Ishikawa (cell line): ENCODE measurements at regions not wholly inside any gene's neighbourhood (a gene's known extent, or its start where the extent isn't known, plus 50 kb on each side); places are given as distances from the start of the nearest gene placed in this dataset.

Experiments
- CEBPB ChIP-seq: IDR thresholded peaks from 2 replicates; pipeline ENCODE4 v1.6.1; 2012
- CREB1 ChIP-seq: IDR thresholded peaks from 2 replicates; pipeline ENCODE4 v1.6.1; 2012; ENCODE audit warnings: low read depth
- EGR1 ChIP-seq: IDR thresholded peaks from 2 replicates; pipeline ENCODE4 v1.6.1; 2012
- EP300 ChIP-seq: IDR thresholded peaks from 2 replicates; pipeline ENCODE4 v1.6.1; 2012; ENCODE audit warnings: borderline replicate concordance
- FOXM1 ChIP-seq: IDR thresholded peaks from 2 replicates; pipeline ENCODE4 v1.6.1; 2012; ENCODE audit warnings: low read depth, borderline replicate concordance
- MAX ChIP-seq: IDR thresholded peaks from 2 replicates; pipeline ENCODE4 v1.6.1; 2012
- NFIC ChIP-seq: IDR thresholded peaks from 2 replicates; pipeline ENCODE4 v1.6.1; 2012
- RAD21 ChIP-seq: IDR thresholded peaks from 2 replicates; pipeline ENCODE4 v1.6.1; 2012; ENCODE audit warnings: low read depth
- TAF1 ChIP-seq: IDR thresholded peaks from 2 replicates; pipeline ENCODE4 v1.6.1; 2012; ENCODE audit warnings: low read depth, mild to moderate bottlenecking
- TCF12 ChIP-seq: IDR thresholded peaks from 2 replicates; pipeline ENCODE4 v1.6.1; 2012; ENCODE audit warnings: low read depth
- TEAD4 ChIP-seq: IDR thresholded peaks from 2 replicates; pipeline ENCODE4 v1.6.1; 2012
- USF1 ChIP-seq: IDR thresholded peaks from 2 replicates; pipeline ENCODE4 v1.6.1; 2012
- YY1 ChIP-seq: IDR thresholded peaks from 2 replicates; pipeline ENCODE4 v1.6.1; 2012; ENCODE audit warnings: low read depth
- ZBTB7A ChIP-seq: IDR thresholded peaks from 2 replicates; pipeline ENCODE4 v1.6.1; 2012; ENCODE audit warnings: low read depth
- TF ChIP-seq, protein P1 (sequence below): IDR thresholded peaks from 2 replicates; pipeline ENCODE4 v1.6.1; 2012; ENCODE audit warnings: low read depth, mild to moderate bottlenecking

DNA sequence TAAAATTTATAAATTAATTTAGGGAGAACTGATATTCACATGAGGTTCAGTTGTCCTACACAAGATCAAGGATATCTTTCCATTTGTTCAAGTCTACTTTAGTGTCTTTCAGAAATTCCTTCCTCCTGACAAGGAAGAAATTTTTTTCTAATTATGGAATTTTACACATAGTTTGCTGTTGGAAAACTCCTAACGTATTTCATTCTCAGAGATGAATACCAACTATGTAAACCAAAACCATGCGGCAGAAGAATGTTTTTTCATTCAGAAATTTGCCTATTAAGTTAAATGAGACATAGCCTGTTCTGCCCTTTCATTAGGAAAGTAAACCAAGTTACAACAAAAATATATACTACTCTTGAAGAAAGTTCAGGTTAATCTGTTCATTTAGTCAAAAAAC, 111.2 kb upstream of the PRDM1 start:
- TF ChIP-seq TAF1, result no peak
- TF ChIP-seq YY1, result no peak
- TF ChIP-seq ZBTB7A, result no peak
- TF ChIP-seq RAD21, result no peak

DNA sequence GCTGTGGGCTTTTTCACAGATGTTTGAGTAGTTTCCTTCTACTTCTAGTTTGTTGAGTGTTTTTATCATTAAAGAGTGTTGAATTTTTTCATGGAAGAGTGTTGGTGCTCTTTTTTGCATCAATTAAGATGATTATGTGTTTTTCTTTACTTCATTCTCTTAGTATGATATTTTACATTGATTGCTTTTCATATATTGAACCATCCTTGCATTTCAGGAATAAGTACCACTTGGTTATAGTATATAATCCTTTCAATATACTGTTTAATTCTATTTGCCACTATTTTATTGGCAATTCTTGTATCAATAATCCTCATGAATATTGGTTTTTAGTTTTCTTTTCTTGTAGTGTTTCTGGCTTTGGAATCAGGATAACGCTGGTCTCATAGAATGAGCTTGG, 113.7 kb upstream of the PRDM1 start:
- no peak for TF ChIP-seq TEAD4
- TF ChIP-seq FOXM1, result no peak
- no peak for TF ChIP-seq TCF12
- TF ChIP-seq, protein P1, sequence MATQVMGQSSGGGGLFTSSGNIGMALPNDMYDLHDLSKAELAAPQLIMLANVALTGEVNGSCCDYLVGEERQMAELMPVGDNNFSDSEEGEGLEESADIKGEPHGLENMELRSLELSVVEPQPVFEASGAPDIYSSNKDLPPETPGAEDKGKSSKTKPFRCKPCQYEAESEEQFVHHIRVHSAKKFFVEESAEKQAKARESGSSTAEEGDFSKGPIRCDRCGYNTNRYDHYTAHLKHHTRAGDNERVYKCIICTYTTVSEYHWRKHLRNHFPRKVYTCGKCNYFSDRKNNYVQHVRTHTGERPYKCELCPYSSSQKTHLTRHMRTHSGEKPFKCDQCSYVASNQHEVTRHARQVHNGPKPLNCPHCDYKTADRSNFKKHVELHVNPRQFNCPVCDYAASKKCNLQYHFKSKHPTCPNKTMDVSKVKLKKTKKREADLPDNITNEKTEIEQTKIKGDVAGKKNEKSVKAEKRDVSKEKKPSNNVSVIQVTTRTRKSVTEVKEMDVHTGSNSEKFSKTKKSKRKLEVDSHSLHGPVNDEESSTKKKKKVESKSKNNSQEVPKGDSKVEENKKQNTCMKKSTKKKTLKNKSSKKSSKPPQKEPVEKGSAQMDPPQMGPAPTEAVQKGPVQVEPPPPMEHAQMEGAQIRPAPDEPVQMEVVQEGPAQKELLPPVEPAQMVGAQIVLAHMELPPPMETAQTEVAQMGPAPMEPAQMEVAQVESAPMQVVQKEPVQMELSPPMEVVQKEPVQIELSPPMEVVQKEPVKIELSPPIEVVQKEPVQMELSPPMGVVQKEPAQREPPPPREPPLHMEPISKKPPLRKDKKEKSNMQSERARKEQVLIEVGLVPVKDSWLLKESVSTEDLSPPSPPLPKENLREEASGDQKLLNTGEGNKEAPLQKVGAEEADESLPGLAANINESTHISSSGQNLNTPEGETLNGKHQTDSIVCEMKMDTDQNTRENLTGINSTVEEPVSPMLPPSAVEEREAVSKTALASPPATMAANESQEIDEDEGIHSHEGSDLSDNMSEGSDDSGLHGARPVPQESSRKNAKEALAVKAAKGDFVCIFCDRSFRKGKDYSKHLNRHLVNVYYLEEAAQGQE, result no peak
- no peak for TF ChIP-seq CEBPB
- no peak for TF ChIP-seq EGR1
- no peak for TF ChIP-seq CREB1
- TF ChIP-seq MAX, result no peak
- TF ChIP-seq USF1, result no peak
- TF ChIP-seq RAD21, result no peak
- no peak for TF ChIP-seq EP300

DNA sequence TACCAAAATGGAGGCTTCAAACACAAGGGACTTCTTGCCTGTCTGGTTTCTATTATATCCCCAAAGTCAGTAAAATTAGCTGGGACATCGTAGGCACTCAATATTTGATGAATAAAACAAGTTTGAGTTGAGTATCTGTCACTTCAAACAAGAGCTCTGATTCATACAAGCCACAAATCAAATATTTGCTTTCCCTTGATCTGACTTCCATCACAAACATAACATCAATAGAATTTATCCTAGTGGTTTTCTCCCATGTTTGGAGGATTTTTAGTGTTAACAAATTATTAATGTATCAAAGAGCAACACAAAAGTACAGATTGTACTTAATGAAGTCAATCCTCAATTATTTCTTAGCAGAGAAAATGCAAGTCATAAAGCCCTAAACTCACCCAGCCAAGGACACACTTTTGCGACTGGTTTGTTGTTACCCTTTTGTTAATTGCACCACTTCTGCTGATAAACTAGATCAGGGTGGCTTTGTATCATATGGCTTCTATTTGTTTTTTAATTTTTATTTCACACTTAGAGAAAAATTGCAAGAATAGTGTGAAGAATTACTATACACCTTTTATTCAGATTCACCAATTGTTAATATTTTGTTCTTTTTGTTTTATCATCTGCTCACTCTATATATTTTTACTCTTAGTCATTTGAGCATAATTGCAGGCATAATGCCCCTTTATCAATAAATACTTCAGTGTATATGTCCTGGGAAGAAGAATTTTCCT, 117.4 kb upstream of the PRDM1 start:
- no peak for TF ChIP-seq EP300
- no peak for TF ChIP-seq CREB1
- TF ChIP-seq NFIC, result no peak
- no peak for TF ChIP-seq FOXM1
- no peak for TF ChIP-seq ZBTB7A
- TF ChIP-seq CEBPB, result no peak
- TF ChIP-seq USF1, result no peak
- no peak for TF ChIP-seq EGR1
- no peak for TF ChIP-seq MAX
- TF ChIP-seq YY1, result no peak
- TF ChIP-seq RAD21, result no peak
- TF ChIP-seq TAF1, result no peak
- TF ChIP-seq TCF12, result no peak
- TF ChIP-seq, protein P1, result no peak
- TF ChIP-seq TEAD4, result no peak

DNA sequence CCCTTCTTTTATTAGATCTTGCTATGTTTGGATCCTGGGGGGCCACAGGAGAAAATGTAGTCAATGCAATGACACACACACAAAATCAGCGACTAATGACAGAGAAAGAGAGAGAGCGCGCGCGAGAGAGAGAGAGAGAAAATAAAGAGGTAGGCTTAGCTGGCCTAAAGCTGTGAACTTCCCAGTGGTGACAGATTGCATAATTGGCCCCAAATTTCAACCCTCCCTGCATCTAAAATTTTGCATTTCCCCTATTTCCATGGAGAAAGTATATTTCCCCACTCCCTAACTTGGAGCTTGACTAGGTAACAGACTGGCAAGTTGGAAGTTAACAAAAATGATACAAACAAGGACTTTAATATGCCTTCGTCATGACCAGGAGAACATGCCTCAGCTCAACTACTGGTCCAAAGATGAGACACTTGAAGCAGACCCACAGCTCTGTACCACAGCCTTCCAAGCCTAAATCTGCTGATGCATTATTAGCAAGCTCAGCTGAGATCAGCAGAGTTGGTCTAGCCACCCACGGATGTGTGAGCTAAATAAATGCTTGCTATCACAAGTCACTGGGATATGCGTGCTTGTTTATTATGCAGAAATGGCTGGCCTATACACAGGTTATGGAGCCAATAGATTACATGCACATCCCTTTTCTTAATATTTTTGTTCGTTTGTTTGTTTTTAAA, 118.1 kb upstream of the PRDM1 start:
- TF ChIP-seq TCF12 (no peak), FOXM1 (no peak), CEBPB (no peak), CREB1 (no peak), EGR1 (no peak), RAD21 (no peak), EP300 (no peak), MAX (no peak), TEAD4 (no peak), ZBTB7A (no peak), NFIC (no peak), YY1 (no peak), USF1 (no peak), TAF1 (no peak)
- TF ChIP-seq, protein P1, result no peak
